Loucy (cell line): ENCODE measurements at regions not wholly inside any gene's neighbourhood (a gene's known extent, or its start where the extent isn't known, plus 50 kb on each side); places are given as distances from the start of the nearest gene placed in this dataset.

Experiments used
- H2AFZ ChIP-seq: fragments of 200-600 bp; sonication (generic); 2 replicates; pipeline ENCODE4 v1.6.0; 2016; ENCODE audit warnings: antibody characterized with exemption, mild to moderate bottlenecking, low read length, moderate library complexity
- H3F3A ChIP-seq: fragments of 200-600 bp; 2 replicates; pipeline ENCODE4 v1.6.0; 2016; ENCODE audit warnings: antibody characterized with exemption, low read depth, mild to moderate bottlenecking
- H3K27me3 ChIP-seq: fragments of 200-600 bp; sonication (generic); 2 replicates; pipeline ENCODE4 v1.6.1; 2014; ENCODE audit warnings: low read length, mild to moderate bottlenecking; ENCODE audit not compliant: insufficient read depth, poor library complexity, severe bottlenecking
- H3K36me3 ChIP-seq: fragments of 200-600 bp; sonication (generic); 2 replicates; pipeline ENCODE4 v1.6.1; 2016; ENCODE audit warnings: low read length; ENCODE audit not compliant: insufficient read depth
- H3K4me1 ChIP-seq: fragments of 200-600 bp; sonication (generic); 2 replicates; pipeline ENCODE4 v1.5.1; 2014; ENCODE audit warnings: low read length, mild to moderate bottlenecking; ENCODE audit not compliant: insufficient read depth, poor library complexity, severe bottlenecking
- H3K4me2 ChIP-seq: fragments of 200-600 bp; sonication (generic); 2 replicates; pipeline ENCODE4 v1.6.0; 2014; ENCODE audit warnings: antibody characterized with exemption, low read length, low read depth, mild to moderate bottlenecking; ENCODE audit not compliant: poor library complexity, severe bottlenecking
- H3K4me3 ChIP-seq: fragments of 200-600 bp; sonication (generic); 2 replicates; pipeline ENCODE4 v1.5.1; 2014; ENCODE audit warnings: low read length, mild to moderate bottlenecking, mixed read lengths; ENCODE audit not compliant: poor library complexity, severe bottlenecking
- H3K79me2 ChIP-seq: fragments of 200-600 bp; sonication (generic); 2 replicates; pipeline ENCODE4 v1.6.1; 2014; ENCODE audit warnings: low read length; ENCODE audit not compliant: insufficient read depth
- H3K9ac ChIP-seq: fragments of 200-600 bp; sonication (generic); 2 replicates; pipeline ENCODE4 v1.6.0; 2014; ENCODE audit warnings: mild to moderate bottlenecking, low read depth, low read length, moderate library complexity; ENCODE audit not compliant: poor library complexity, severe bottlenecking
- H3K9me2 ChIP-seq: fragments of 200-600 bp; sonication (generic); replicated peaks from 2 replicates; pipeline ENCODE4 v1.6.1; 2016; ENCODE audit warnings: low read depth, low read length, mixed read lengths
- H3K9me3 ChIP-seq: fragments of 200-600 bp; sonication (generic); 2 replicates; pipeline ENCODE4 v1.6.1; 2014; ENCODE audit warnings: mild to moderate bottlenecking, antibody characterized with exemption, low read length, low read depth; ENCODE audit not compliant: insufficient read depth
- H4K20me1 ChIP-seq: fragments of 200-600 bp; sonication (generic); 2 replicates; pipeline ENCODE4 v1.6.0; 2014; ENCODE audit warnings: antibody characterized with exemption, low read length, mild to moderate bottlenecking; ENCODE audit not compliant: insufficient read depth, poor library complexity, severe bottlenecking
- EZH2phosphoT487 ChIP-seq: fragments of 200-600 bp; IDR thresholded peaks from 2 replicates; pipeline ENCODE4 v1.6.1; 2018; ENCODE audit warnings: antibody characterized with exemption, mild to moderate bottlenecking, moderate library complexity, borderline replicate concordance
- TF ChIP-seq, protein P1 (sequence below): fragments of 200-600 bp; sonication (generic); conservative IDR thresholded peaks from 2 replicates; pipeline ENCODE4 v1.5.1; 2014; ENCODE audit warnings: mild to moderate bottlenecking, antibody characterized with exemption, low read length

DNA sequence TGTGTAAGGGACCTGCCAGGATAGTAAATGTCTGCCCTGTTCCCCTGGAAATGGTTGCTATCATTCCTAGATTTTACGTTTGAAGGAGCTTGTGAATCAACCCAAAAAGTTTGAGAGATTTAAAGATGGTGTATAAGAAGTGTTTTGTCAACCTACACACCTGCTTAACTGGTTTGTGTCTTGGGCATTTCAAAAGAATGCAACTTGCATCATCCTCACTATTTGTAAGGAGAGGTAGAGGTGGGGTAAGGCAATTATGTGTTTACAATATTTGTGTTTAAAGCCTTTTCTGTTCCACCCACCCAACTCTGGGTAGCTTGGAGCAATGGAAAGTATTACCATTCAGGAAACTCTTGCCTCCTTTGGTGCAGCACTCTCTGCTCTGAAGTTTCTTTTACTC lies 314.2 kb upstream of the RARB start:
- Histone ChIP-seq H3K4me2 (no peak overlapping the region), H3K9ac (no peak overlapping the region), H3K36me3 (no peaks in the 10 kb centered on the region), H3F3A (no peaks in the 10 kb centered on the region), H3K79me2 (no peaks in the 10 kb centered on the region), H2AFZ (no peak overlapping the region), H3K4me3 (no peak overlapping the region), H3K27me3 (no peaks in the 10 kb centered on the region), H3K9me3 (no peaks in the 10 kb centered on the region), H3K4me1 (no peaks in the 10 kb centered on the region), H4K20me1 (no peaks in the 10 kb centered on the region), H3K9me2 (no peaks in the 10 kb centered on the region)
- TF ChIP-seq, protein P1, sequence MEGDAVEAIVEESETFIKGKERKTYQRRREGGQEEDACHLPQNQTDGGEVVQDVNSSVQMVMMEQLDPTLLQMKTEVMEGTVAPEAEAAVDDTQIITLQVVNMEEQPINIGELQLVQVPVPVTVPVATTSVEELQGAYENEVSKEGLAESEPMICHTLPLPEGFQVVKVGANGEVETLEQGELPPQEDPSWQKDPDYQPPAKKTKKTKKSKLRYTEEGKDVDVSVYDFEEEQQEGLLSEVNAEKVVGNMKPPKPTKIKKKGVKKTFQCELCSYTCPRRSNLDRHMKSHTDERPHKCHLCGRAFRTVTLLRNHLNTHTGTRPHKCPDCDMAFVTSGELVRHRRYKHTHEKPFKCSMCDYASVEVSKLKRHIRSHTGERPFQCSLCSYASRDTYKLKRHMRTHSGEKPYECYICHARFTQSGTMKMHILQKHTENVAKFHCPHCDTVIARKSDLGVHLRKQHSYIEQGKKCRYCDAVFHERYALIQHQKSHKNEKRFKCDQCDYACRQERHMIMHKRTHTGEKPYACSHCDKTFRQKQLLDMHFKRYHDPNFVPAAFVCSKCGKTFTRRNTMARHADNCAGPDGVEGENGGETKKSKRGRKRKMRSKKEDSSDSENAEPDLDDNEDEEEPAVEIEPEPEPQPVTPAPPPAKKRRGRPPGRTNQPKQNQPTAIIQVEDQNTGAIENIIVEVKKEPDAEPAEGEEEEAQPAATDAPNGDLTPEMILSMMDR: no peak
- no peak for TF ChIP-seq EZH2phosphoT487

DNA sequence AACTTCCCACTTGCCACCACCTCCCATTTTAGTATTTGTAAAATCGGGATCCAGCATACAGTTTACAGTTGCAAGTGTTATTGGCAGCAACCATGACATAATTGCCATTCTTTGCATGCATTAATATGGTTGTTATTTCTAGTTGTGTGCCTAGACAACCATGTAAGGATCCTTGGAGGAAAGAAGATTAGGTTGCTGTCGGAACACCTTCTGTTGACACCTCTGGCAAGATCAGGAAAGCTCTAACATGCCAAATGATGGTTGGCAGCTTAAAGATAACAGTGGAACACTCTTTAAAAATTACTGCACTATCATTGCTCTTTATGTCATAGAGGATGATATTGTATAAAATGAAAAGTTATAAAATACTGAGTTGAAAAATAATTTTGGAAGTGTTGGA lies 313.5 kb upstream of the RARB start:
- H4K20me1 ChIP-seq: no peaks in the 10 kb centered on the region
- H3K9ac ChIP-seq: no peak overlapping the region
- H3K9me2 ChIP-seq: no peaks in the 10 kb centered on the region
- no peaks in the 10 kb centered on the region for H3K79me2 ChIP-seq
- H3K27me3 ChIP-seq: no peaks in the 10 kb centered on the region
- H3K36me3 ChIP-seq: no peaks in the 10 kb centered on the region
- H3K9me3 ChIP-seq: no peaks in the 10 kb centered on the region
- no peaks in the 10 kb centered on the region for H3F3A ChIP-seq
- H2AFZ ChIP-seq: no peak overlapping the region
- no peaks in the 10 kb centered on the region for H3K4me1 ChIP-seq
- no peak overlapping the region for H3K4me2 ChIP-seq
- H3K4me3 ChIP-seq: no peak overlapping the region
- TF ChIP-seq, protein P1: no peak

DNA sequence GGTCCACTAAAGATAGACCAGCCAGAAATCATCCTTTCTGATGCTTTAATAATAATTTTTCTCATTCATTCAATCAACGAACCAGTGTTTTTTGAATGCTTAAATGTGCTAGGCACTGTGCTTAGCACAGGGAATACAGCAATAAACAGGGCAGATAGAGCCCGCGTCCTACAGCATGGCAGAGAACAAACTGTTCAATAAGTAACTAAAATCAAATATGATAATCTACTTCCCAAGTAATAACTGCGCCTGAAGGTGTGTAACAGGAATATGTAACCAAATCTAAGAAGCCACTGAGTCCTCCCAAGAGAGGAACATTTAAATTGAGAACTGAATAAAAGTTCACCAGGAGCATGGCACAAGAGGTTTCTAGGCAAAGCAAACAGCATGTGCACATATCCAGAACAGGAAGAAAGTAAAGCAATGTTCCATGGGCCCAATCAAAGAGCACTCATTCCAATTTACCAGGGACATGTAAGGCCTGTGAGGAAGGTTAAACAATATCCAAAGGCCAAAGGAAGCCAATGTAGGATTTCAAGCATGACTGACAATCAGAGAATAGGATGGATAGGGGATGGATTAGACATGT lies 311.0 kb upstream of the RARB start:
- Histone ChIP-seq H3K4me2 (no peak overlapping the region), H3K79me2 (no peaks in the 10 kb centered on the region), H3K9ac (no peak overlapping the region), H3K9me3 (no peaks in the 10 kb centered on the region), H3K4me1 (no peaks in the 10 kb centered on the region), H3K36me3 (no peaks in the 10 kb centered on the region), H3K27me3 (no peaks in the 10 kb centered on the region), H3F3A (no peaks in the 10 kb centered on the region), H3K9me2 (no peaks in the 10 kb centered on the region), H2AFZ (no peak overlapping the region), H3K4me3 (no peak overlapping the region), H4K20me1 (no peaks in the 10 kb centered on the region)
- TF ChIP-seq, protein P1: no peak
- no peak for TF ChIP-seq EZH2phosphoT487
